K562 (cell line): ENCODE measurements at regions not wholly inside any gene's neighbourhood (a gene's known extent, or its start where the extent isn't known, plus 50 kb on each side); places are given as distances from the start of the nearest gene placed in this dataset.

Experiments used
- ATAC-seq: fragments of 200-7000 bp; cut with Tn5 transposase; 3 replicates; pipeline ENCODE4 v1.9.1; 2020; ENCODE audit warnings: moderate library complexity
- BruUV-seq: library from RNA; stranded (reverse); fragments of 400-500 nt; replicated peaks from 2 replicates; lab custom pipeline; 2021; lab: Mats Ljungman, UMichigan
- CTCF ChIA-PET: fragments of 300-600 bp; formaldehyde crosslinking; extraction: SDS; loops from one replicate; lab custom pipeline; 2021; ENCODE audit warnings: low intra/inter-chr PET ratio; lab: Yijun Ruan, JAX
- POLR2A ChIA-PET: fragments of 300-600, 350-650 bp; sonication (Branson Sonifier 250); formaldehyde crosslinking; extraction: SDS; loops from one replicate; lab custom pipeline; 2021; ENCODE audit warnings: antibody characterized with exemption, inconsistent platforms; lab: Yijun Ruan, JAX
- DNase-seq, 4 experiments: peaks; one replicate each; pipeline versions ENCODE4 v3.0.0 to v3.0.0-alpha.2; 2011 to 2018; ENCODE audit warnings: low spot score in 3 of 4, mixed read lengths in 3 of 4; ENCODE audit errors: extremely low read depth in 1 of 4
- FAIRE-seq: peaks from 2 replicates; lab custom pipeline; 2011; peaks lifted over from hg19 to GRCh38; lab: Jason Lieb, UNC
- H2AFZ ChIP-seq: 2 replicates; pipeline ENCODE4 v1.6.0; 2011; ENCODE audit warnings: low read depth, low read length, control low read depth, inconsistent platforms
- H3K27ac ChIP-seq: fragments of 200-600 bp; 3 replicates; pipeline ENCODE4 v1.8.0; 2011; ENCODE audit warnings: low read depth, mild to moderate bottlenecking, control low read depth, inconsistent platforms, low read length, moderate library complexity, mixed read lengths; ENCODE audit errors: extremely low read depth
- H3K27me3 ChIP-seq, 2 experiments: fragments of 300-600 bp in 1 of 2; 2 replicates in 1 of 2; 3 replicates in 1 of 2; pipeline versions ENCODE4 v1.6.0 to v1.8.0; 2011; ENCODE audit warnings: inconsistent platforms in 2 of 2, low read length in 2 of 2, mild to moderate bottlenecking in 1 of 2, mixed read lengths in 1 of 2, moderate library complexity in 1 of 2; ENCODE audit not compliant: control insufficient read depth in 2 of 2, insufficient read depth in 2 of 2
- H3K36me3 ChIP-seq: fragments of 300-600 bp; 3 replicates; pipeline ENCODE4 v1.8.0; 2011; ENCODE audit warnings: mild to moderate bottlenecking, low read length, inconsistent platforms; ENCODE audit not compliant: control insufficient read depth, insufficient read depth
- H3K4me1 ChIP-seq, 2 experiments: fragments of 200-600 bp in 1 of 2; replicated peaks in 1 of 2; 2 replicates in 1 of 2; 3 replicates in 1 of 2; pipeline versions ENCODE4 v1.5.1 to v1.8.0; 2011; ENCODE audit warnings: inconsistent platforms in 2 of 2, low read length in 2 of 2, mild to moderate bottlenecking in 1 of 2, mixed read lengths in 1 of 2, moderate library complexity in 1 of 2; ENCODE audit not compliant: control insufficient read depth in 2 of 2, insufficient read depth in 2 of 2
- H3K4me2 ChIP-seq: 2 replicates; pipeline ENCODE4 v1.6.1; 2011; ENCODE audit warnings: low read length, control low read depth, inconsistent platforms, mixed read lengths; ENCODE audit not compliant: insufficient read depth
- H3K4me3 ChIP-seq: fragments of 200-600 bp; sonication (generic), shearing (Covaris generic); 2 replicates; pipeline ENCODE4 v1.5.1; 2016; ENCODE audit warnings: control low read depth, inconsistent platforms
- H3K79me2 ChIP-seq: fragments of 200-600 bp; 3 replicates; pipeline ENCODE4 v1.8.0; 2011; ENCODE audit warnings: low read length, inconsistent platforms; ENCODE audit not compliant: control insufficient read depth, insufficient read depth
- H3K9ac ChIP-seq, 2 experiments: 2 replicates each; pipeline versions ENCODE4 v1.6.0 to v1.6.1; 2011; ENCODE audit warnings: low read depth in 2 of 2, low read length in 2 of 2, control low read depth in 1 of 2, inconsistent platforms in 1 of 2, mild to moderate bottlenecking in 1 of 2, mixed read lengths in 1 of 2; ENCODE audit not compliant: insufficient read depth in 1 of 2
- H3K9me1 ChIP-seq: one replicate; pipeline ENCODE4 v1.6.0; 2011; ENCODE audit warnings: inconsistent platforms, mild to moderate bottlenecking, low read length, moderate library complexity; ENCODE audit not compliant: control insufficient read depth, insufficient read depth
- H3K9me3 ChIP-seq: replicated peaks from 2 replicates; pipeline ENCODE4 v1.5.1; 2011; ENCODE audit warnings: low read depth, low read length, inconsistent platforms; ENCODE audit not compliant: control insufficient read depth, insufficient read depth
- H4K20me1 ChIP-seq: replicated peaks from 2 replicates; pipeline ENCODE4 v1.6.1; 2011; ENCODE audit warnings: low read length, inconsistent platforms, mixed read lengths; ENCODE audit not compliant: control insufficient read depth, insufficient read depth
- ARID4B ChIP-seq: sonication (generic); formaldehyde crosslinking; IDR thresholded peaks from 2 replicates; pipeline ENCODE4 v1.8.0; 2022; ENCODE audit warnings: mild to moderate bottlenecking, missing genetic modification reagents
- CBFB ChIP-seq: sonication (generic); formaldehyde crosslinking; IDR thresholded peaks from 2 replicates; pipeline ENCODE4 v1.4.0; 2020; ENCODE audit warnings: mild to moderate bottlenecking, missing genetic modification reagents
- CCNT2 ChIP-seq: IDR thresholded peaks from 2 replicates; pipeline ENCODE4 v1.6.1; 2011; ENCODE audit warnings: borderline replicate concordance, low read depth, mild to moderate bottlenecking, moderate library complexity, mixed read lengths, low read length; ENCODE audit not compliant: insufficient read length; ENCODE audit errors: extremely low read depth
- HES1 ChIP-seq: fragments of 450-650 bp; IDR thresholded peaks from 2 replicates; pipeline ENCODE4 v1.6.1; 2016; ENCODE audit warnings: low read depth, mild to moderate bottlenecking, moderate library complexity
- ID3 ChIP-seq, 2 experiments: fragments of 250-450 bp in 1 of 2; fragments of 450-650 bp in 1 of 2; sonication (Bioruptor Pico) in 1 of 2; IDR thresholded peaks; 2 replicates each; pipeline versions ENCODE4 v1.6.1 to v1.8.0; 2016 to 2021; ENCODE audit warnings: mild to moderate bottlenecking in 2 of 2, moderate library complexity in 2 of 2, missing compliant biosample characterization in 1 of 2, missing genetic modification characterization in 1 of 2
- RFX1 ChIP-seq: fragments of 450-650 bp; IDR thresholded peaks from 2 replicates; pipeline ENCODE4 v1.6.1; 2016; ENCODE audit warnings: mild to moderate bottlenecking, moderate library complexity
- TRIM24 ChIP-seq, 2 experiments: fragments of 450-650 bp; IDR thresholded peaks; 2 replicates each; pipeline ENCODE4 v1.6.1; 2016
- ZSCAN29 ChIP-seq: fragments of 450-650 bp; IDR thresholded peaks from 2 replicates; pipeline ENCODE4 v1.6.1; 2017
- WGBS: fragments of 100-300 bp; shearing (Covaris generic); methylation state at CpG from one replicate; pipeline ENCODE4 v1.1.6; 2016; ENCODE audit warnings: low coverage, mixed read lengths; ENCODE audit not compliant: insufficient coverage; ENCODE audit errors: missing lambda C conversion rate; 5-methylcytosine and 5-hydroxymethylcytosine counted together
- in situ Hi-C: fragments of 300-500 bp; cut with MboI; formaldehyde crosslinking; loops from 4 replicates; pipeline ENCODE4 v1.15.0; 2018; ENCODE audit warnings: inconsistent platforms, mixed read lengths
- intact Hi-C: fragments of 100-400 bp; cut with micrococcal nuclease; formaldehyde crosslinking; loops from 2 replicates; pipeline ENCODE4 v1.14.2; 2022

GRCh38 chr1:4303303-4303702, 351.1 kb upstream of the AJAP1 start:
- no peak for FAIRE-seq

DNA sequence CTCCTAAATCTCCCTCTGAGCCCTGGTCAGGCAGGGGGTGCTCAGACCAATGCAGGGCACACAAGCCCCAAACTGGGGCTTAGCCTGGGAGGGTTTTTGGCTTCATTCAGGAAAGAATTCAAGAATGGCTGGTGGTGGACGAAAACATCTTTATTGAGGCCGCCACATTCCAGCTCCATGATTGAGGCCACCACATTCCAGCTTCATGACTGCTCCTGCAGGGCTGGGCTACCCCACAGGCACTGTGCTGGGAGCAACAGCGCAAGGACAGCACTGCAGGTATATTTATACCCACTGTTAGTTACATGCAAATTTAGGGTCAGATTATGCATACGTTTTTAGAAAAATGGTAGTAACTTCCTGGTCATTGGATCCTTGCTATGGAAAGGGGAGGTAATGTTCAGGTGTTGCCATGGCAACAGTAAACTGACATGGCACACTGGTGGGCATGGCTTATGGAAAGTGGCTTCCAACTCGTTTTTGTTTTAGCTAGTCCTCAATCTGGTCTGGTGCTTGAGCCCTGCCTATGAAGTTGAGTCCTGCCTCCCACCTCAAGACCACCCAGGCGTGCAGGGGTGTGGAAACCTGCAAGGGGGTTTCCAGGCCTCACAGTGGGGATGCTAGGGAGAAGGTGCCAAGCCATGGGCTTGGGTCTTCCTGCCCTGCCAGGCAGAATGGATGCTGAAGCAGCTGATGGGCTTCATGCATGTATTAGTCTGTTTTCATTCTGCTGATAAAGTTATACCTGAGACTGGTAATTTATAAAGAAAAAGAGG, 348.7 kb upstream of the AJAP1 start:
- H3K36me3 ChIP-seq = no peaks in the 10 kb centered on the region
- no peak overlapping the region for H3K27ac ChIP-seq
- DNase-seq (no peak), ATAC-seq (no peak), FAIRE-seq (no peak)
- H2AFZ ChIP-seq = no peak overlapping the region
- WGBS = 0% methylated on average over 6 of the region's 6 CpGs
- H4K20me1 ChIP-seq = no peaks in the 10 kb centered on the region
- no peaks in the 10 kb centered on the region for H3K4me1 ChIP-seq
- BruUV-seq = no TSS peak
- ChIA-PET POLR2A (no interaction called here), CTCF (no interaction called here)
- H3K27me3 ChIP-seq = no peaks in the 10 kb centered on the region; a peak in 1 of 5 replicates
- no peak overlapping the region for H3K4me3 ChIP-seq
- no peak overlapping the region for H3K4me2 ChIP-seq
- no peak overlapping the region for H3K9ac ChIP-seq
- no peaks in the 10 kb centered on the region for H3K9me3 ChIP-seq
- H3K79me2 ChIP-seq = no peaks in the 10 kb centered on the region
- intact Hi-C loops = no loop called here
- no peaks in the 10 kb centered on the region for H3K9me1 ChIP-seq
- TF ChIP-seq ARID4B = no peak
- no peak for TF ChIP-seq ID3 (CRISPR knock-in tag; IDR thresholded peaks at IDR 0.05)
- TF ChIP-seq ID3 (tag; IDR thresholded peaks at IDR 0.05) = no peak
- TF ChIP-seq RFX1 = peak; percentile 79
- TF ChIP-seq ZSCAN29 = no peak
- no peak for TF ChIP-seq TRIM24 (IDR thresholded peaks at IDR 0.05)
- no peak for TF ChIP-seq CBFB (CRISPR knock-in tag)
- no peak for TF ChIP-seq CCNT2
- in situ Hi-C loops = no loop called here

More at GRCh38 chr1:4303303-4303702, 351.1 kb upstream of the AJAP1 start:
- H3K4me3 ChIP-seq = no peak overlapping the region
- ATAC-seq (no peak), DNase-seq (no peak)
- no peak overlapping the region for H3K27ac ChIP-seq
- no peak overlapping the region for H2AFZ ChIP-seq
- H3K4me1 ChIP-seq = no peaks in the 10 kb centered on the region
- no peaks in the 10 kb centered on the region for H3K79me2 ChIP-seq
- H3K4me2 ChIP-seq = no peak overlapping the region
- BruUV-seq = no TSS peak
- TF ChIP-seq HES1 = no peak
- CTCF ChIA-PET = no interaction called here
- 0% methylated on average over 9 of the region's 9 CpGs for WGBS
- in situ Hi-C loops (no loop called here), intact Hi-C loops (no loop called here)
- H4K20me1 ChIP-seq = 0 out of 2 replicates have a peak, but pooled peaks cover 4% of the 10 kb centered on the region
- no peaks in the 10 kb centered on the region; a peak in 1 of 5 replicates for H3K27me3 ChIP-seq
- no peaks in the 10 kb centered on the region for H3K36me3 ChIP-seq
- H3K9me3 ChIP-seq = no peaks in the 10 kb centered on the region
- no peaks in the 10 kb centered on the region for H3K9me1 ChIP-seq
- no peak overlapping the region for H3K9ac ChIP-seq
- POLR2A ChIA-PET = interaction anchor here (0.6 kb wide), 1 partner anchor 574 kb away, joined by 3 read pairs; no protein-coding TSS in a partner anchor
